ENCODE measurements at regions not wholly inside any gene's neighbourhood (a gene's known extent, or its start where the extent isn't known, plus 50 kb on each side); places are given as distances from the start of the nearest gene placed in this dataset.

- intact Hi-C loops (cut with micrococcal nuclease) = no loop called here
Observed at GRCh38 chr2:23124214-23124750, 260.7 kb upstream of the KLHL29 start.

More at GRCh38 chr2:23124214-23124750, 260.7 kb upstream of the KLHL29 start:
- H3K4me3 ChIP-seq (ENCODE audit: insufficient read depth, low read depth, low read length) = no peak overlapping the region
- H3K27ac ChIP-seq (ENCODE audit: insufficient read depth, low read length) = no peak overlapping the region
- H2AFZ ChIP-seq (replicated peaks; ENCODE audit: low read length, poor library complexity) = no peak overlapping the region
- POLR2A ChIA-PET (ENCODE audit: unreplicated experiment) = no interaction called here
- H2BK120ac ChIP-seq (ENCODE audit: low read depth, low read length) = no peak overlapping the region
- no peak overlapping the region for H4K91ac ChIP-seq (ENCODE audit: insufficient read depth, low read depth, low read length)
- H4K8ac ChIP-seq (ENCODE audit: low read depth in 2 of 2, low read length in 2 of 2) = no peak overlapping the region
- H3K9me1 ChIP-seq (ENCODE audit: insufficient read depth, low read length) = no peaks in the 10 kb centered on the region
- H2AK5ac ChIP-seq (ENCODE audit: low read depth, low read length) = no peak overlapping the region
- no peak overlapping the region for H2AK9ac ChIP-seq (replicated peaks; ENCODE audit: low read depth, low read length, poor library complexity)
- H3K79me1 ChIP-seq (ENCODE audit: low read depth in 1 of 2, low read length in 2 of 2) = no peaks in the 10 kb centered on the region
- no peaks in the 10 kb centered on the region for H3K4me1 ChIP-seq (ENCODE audit: control insufficient read depth, insufficient read depth, low read length)
- no peak overlapping the region for H2BK15ac ChIP-seq (ENCODE audit: low read depth, low read length)
- DNase-seq (no peak), ATAC-seq (ENCODE audit: low read depth) (no peak)
- H3K9me3 ChIP-seq (ENCODE audit: control insufficient read depth, insufficient read depth, low read length) = peaks cover 18% of the 10 kb centered on the region; the same call in 1 of the 2 replicates
- CTCF ChIA-PET = no interaction called here
- in situ Hi-C loops (cut with MboI; ENCODE audit: low sequenced_read_pairs) (no loop called here), dilution Hi-C loops (cut with HindIII; ENCODE audit: low sequenced_read_pairs, unreplicated experiment) (no loop called here)
- H4K20me1 ChIP-seq (ENCODE audit: insufficient read depth, low read length) = no peaks in the 10 kb centered on the region
- WGBS, 2 experiments (ENCODE audit: extremely low coverage in 2 of 2, insufficient read length in 1 of 2) = no CpG with 5 or more reads among the region's 7 CpGs
- H3K9ac ChIP-seq (ENCODE audit: low read depth, low read length) = no peak overlapping the region
- no peak overlapping the region for H3K4ac ChIP-seq (ENCODE audit: low read depth, low read length)
- no peak overlapping the region for H3K14ac ChIP-seq (replicated peaks; ENCODE audit: low read depth, low read length)
- BruUV-seq (replicated peaks) = no TSS peak
- H3K27me3 ChIP-seq (ENCODE audit: control insufficient read depth, insufficient read depth, low read length) = no peaks in the 10 kb centered on the region
- no peak overlapping the region for H3K18ac ChIP-seq (ENCODE audit: low read depth, low read length)
- no peak overlapping the region for H3K23ac ChIP-seq (ENCODE audit: low read depth, low read length)
- no peak overlapping the region for H3K4me2 ChIP-seq (ENCODE audit: low read depth, low read length)
- no peaks in the 10 kb centered on the region for H3K36me3 ChIP-seq (ENCODE audit: control insufficient read depth, insufficient read depth, low read length)
- H2BK5ac ChIP-seq (ENCODE audit: low read depth, low read length, poor library complexity, severe bottlenecking) = no peak overlapping the region
- H2BK20ac ChIP-seq (ENCODE audit: low read depth, low read length) = no peak overlapping the region
- H3K56ac ChIP-seq (ENCODE audit: extremely low read depth, insufficient read depth, low read length) = no peak overlapping the region
- H4K5ac ChIP-seq (ENCODE audit: low read depth, low read length) = no peak overlapping the region
- TF ChIP-seq MAZ (IDR thresholded peaks at IDR 0.05; ENCODE audit: borderline replicate concordance, low read depth, low read length) = no peak
- no peak for TF ChIP-seq RCOR1 (IDR thresholded peaks at IDR 0.05; ENCODE audit: insufficient replicate concordance, low read length)
- TF ChIP-seq MXI1 (IDR thresholded peaks at IDR 0.05; ENCODE audit: borderline replicate concordance, low read depth, low read length) = no peak
- TF ChIP-seq CEBPB (IDR thresholded peaks at IDR 0.05; ENCODE audit: low read depth, low read length) = no peak
- no peak for TF ChIP-seq BHLHE40 (IDR thresholded peaks at IDR 0.05; ENCODE audit: low read depth, low read length)
- TF ChIP-seq MAFK (IDR thresholded peaks at IDR 0.05; ENCODE audit: low read depth, low read length) = no peak
- TF ChIP-seq SMC3 (IDR thresholded peaks at IDR 0.05; ENCODE audit: low read depth, low read length) = no peak
- TF ChIP-seq CHD1 (IDR thresholded peaks at IDR 0.05; ENCODE audit: low read depth, low read length) = no peak
- TF ChIP-seq FOS (IDR thresholded peaks at IDR 0.05; ENCODE audit: low read depth, low read length) = no peak
- TF ChIP-seq RFX5 (IDR thresholded peaks at IDR 0.05; ENCODE audit: low read depth, low read length) = no peak
- no peak for TF ChIP-seq NFE2L2 (IDR thresholded peaks at IDR 0.05; ENCODE audit: low read depth, low read length)
- TF ChIP-seq, protein P1, sequence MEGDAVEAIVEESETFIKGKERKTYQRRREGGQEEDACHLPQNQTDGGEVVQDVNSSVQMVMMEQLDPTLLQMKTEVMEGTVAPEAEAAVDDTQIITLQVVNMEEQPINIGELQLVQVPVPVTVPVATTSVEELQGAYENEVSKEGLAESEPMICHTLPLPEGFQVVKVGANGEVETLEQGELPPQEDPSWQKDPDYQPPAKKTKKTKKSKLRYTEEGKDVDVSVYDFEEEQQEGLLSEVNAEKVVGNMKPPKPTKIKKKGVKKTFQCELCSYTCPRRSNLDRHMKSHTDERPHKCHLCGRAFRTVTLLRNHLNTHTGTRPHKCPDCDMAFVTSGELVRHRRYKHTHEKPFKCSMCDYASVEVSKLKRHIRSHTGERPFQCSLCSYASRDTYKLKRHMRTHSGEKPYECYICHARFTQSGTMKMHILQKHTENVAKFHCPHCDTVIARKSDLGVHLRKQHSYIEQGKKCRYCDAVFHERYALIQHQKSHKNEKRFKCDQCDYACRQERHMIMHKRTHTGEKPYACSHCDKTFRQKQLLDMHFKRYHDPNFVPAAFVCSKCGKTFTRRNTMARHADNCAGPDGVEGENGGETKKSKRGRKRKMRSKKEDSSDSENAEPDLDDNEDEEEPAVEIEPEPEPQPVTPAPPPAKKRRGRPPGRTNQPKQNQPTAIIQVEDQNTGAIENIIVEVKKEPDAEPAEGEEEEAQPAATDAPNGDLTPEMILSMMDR (conservative IDR thresholded peaks at IDR 0.05; ENCODE audit: low read depth, low read length) = no peak
- TF ChIP-seq, protein P2, sequence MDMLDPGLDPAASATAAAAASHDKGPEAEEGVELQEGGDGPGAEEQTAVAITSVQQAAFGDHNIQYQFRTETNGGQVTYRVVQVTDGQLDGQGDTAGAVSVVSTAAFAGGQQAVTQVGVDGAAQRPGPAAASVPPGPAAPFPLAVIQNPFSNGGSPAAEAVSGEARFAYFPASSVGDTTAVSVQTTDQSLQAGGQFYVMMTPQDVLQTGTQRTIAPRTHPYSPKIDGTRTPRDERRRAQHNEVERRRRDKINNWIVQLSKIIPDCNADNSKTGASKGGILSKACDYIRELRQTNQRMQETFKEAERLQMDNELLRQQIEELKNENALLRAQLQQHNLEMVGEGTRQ (IDR thresholded peaks at IDR 0.05; ENCODE audit: low read depth, low read length) = no peak
- TF ChIP-seq RAD21 (IDR thresholded peaks at IDR 0.05; ENCODE audit: low read length) = no peak
- no peak for TF ChIP-seq POLR2A (IDR thresholded peaks at IDR 0.05; ENCODE audit: low read depth, low read length)
- TF ChIP-seq, protein P3, sequence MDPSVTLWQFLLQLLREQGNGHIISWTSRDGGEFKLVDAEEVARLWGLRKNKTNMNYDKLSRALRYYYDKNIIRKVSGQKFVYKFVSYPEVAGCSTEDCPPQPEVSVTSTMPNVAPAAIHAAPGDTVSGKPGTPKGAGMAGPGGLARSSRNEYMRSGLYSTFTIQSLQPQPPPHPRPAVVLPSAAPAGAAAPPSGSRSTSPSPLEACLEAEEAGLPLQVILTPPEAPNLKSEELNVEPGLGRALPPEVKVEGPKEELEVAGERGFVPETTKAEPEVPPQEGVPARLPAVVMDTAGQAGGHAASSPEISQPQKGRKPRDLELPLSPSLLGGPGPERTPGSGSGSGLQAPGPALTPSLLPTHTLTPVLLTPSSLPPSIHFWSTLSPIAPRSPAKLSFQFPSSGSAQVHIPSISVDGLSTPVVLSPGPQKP (IDR thresholded peaks at IDR 0.05; ENCODE audit: borderline replicate concordance, low read depth, low read length) = no peak

Data from IMR-90 (cell line).